Liver (tissue), 8 donors: ENCODE measurements at regions not wholly inside any gene's neighbourhood (a gene's known extent, or its start where the extent isn't known, plus 50 kb on each side); places are given as distances from the start of the nearest gene placed in this dataset.

Experiments used
- DNase-seq: peaks from one replicate; pipeline ENCODE4 v3.0.0-alpha.2; 2017; ENCODE audit warnings: low spot score
- H3K27ac ChIP-seq, 2 donors: one replicate each; pipeline ENCODE4 v1.7.0; 2013; ENCODE audit warnings: inconsistent platforms in 2 of 2, low read length in 2 of 2, control low read depth in 1 of 2, low read depth in 1 of 2, mild to moderate bottlenecking in 1 of 2
- H3K27me3 ChIP-seq, 4 donors: one replicate each; pipeline versions ENCODE4 v1.6.1 to v1.7.0; 2013; ENCODE audit warnings: low read length in 3 of 4, inconsistent platforms in 1 of 4, mild to moderate bottlenecking in 1 of 4, moderate library complexity in 1 of 4; ENCODE audit not compliant: control insufficient read depth in 4 of 4, insufficient read depth in 4 of 4
- H3K36me3 ChIP-seq, 4 donors: one replicate each; pipeline versions ENCODE4 v1.6.1 to v1.7.0; 2013; ENCODE audit warnings: low read length in 3 of 4, mild to moderate bottlenecking in 3 of 4, low read depth in 1 of 4, moderate library complexity in 1 of 4; ENCODE audit not compliant: control insufficient read depth in 4 of 4, insufficient read depth in 3 of 4
- H3K4me1 ChIP-seq, 4 donors: one replicate each; pipeline versions ENCODE4 v1.6.1 to v1.7.0; 2013; ENCODE audit warnings: low read length in 3 of 4, mild to moderate bottlenecking in 3 of 4, moderate library complexity in 1 of 4; ENCODE audit not compliant: control insufficient read depth in 4 of 4, insufficient read depth in 4 of 4
- H3K4me3 ChIP-seq, 3 donors: one replicate each; pipeline versions ENCODE4 v1.6.1 to v1.7.0; 2013; ENCODE audit warnings: low read length in 3 of 3, control low read depth in 1 of 3, low read depth in 1 of 3, mild to moderate bottlenecking in 1 of 3
- H3K9ac ChIP-seq, 2 donors: one replicate each; pipeline ENCODE4 v1.7.0; 2013; ENCODE audit warnings: low read length in 2 of 2, mild to moderate bottlenecking in 2 of 2, moderate library complexity in 2 of 2, control low read depth in 1 of 2, low read depth in 1 of 2
- H3K9me3 ChIP-seq, 4 donors: one replicate each; pipeline versions ENCODE4 v1.6.1 to v1.7.0; 2013; ENCODE audit warnings: low read length in 3 of 4; ENCODE audit not compliant: control insufficient read depth in 4 of 4
- ATF3 ChIP-seq: IDR thresholded peaks from 2 replicates; pipeline ENCODE4 v1.6.1; 2016; ENCODE audit warnings: antibody characterized with exemption
- CTCF ChIP-seq: fragments of 150-350 bp; IDR thresholded peaks from 2 replicates; pipeline ENCODE4 v1.5.1; 2017; ENCODE audit warnings: improper control_type of control experiment, low read depth, low read length; ENCODE audit not compliant: missing input control
- EGR1 ChIP-seq, 2 donors: IDR thresholded peaks; 2 replicates each; pipeline ENCODE4 v1.6.1; 2016 to 2018; ENCODE audit warnings: antibody characterized with exemption in 2 of 2, low read depth in 2 of 2
- FOXA1 ChIP-seq: IDR thresholded peaks from 2 replicates; pipeline ENCODE4 v1.6.1; 2016; ENCODE audit warnings: antibody characterized with exemption
- FOXA2 ChIP-seq: IDR thresholded peaks from 2 replicates; pipeline ENCODE4 v1.6.1; 2016; ENCODE audit warnings: antibody characterized with exemption
- GABPA ChIP-seq, 2 donors: IDR thresholded peaks in 1 of 2; conservative IDR thresholded peaks in 1 of 2; 2 replicates each; pipeline ENCODE4 v1.6.1; 2016; ENCODE audit warnings: antibody characterized with exemption in 2 of 2, mild to moderate bottlenecking in 1 of 2, moderate library complexity in 1 of 2
- HNF4A ChIP-seq, 2 donors: conservative IDR thresholded peaks; 2 replicates each; pipeline ENCODE4 v1.6.1; 2016; ENCODE audit warnings: antibody characterized with exemption in 2 of 2, mild to moderate bottlenecking in 2 of 2
- JUND ChIP-seq, 2 donors: IDR thresholded peaks; 2 replicates each; pipeline ENCODE4 v1.6.1; 2016; ENCODE audit warnings: antibody characterized with exemption in 2 of 2
- MAX ChIP-seq: IDR thresholded peaks from 2 replicates; pipeline ENCODE4 v1.6.1; 2016; ENCODE audit warnings: antibody characterized with exemption
- RAD21 ChIP-seq, 2 donors: IDR thresholded peaks; 2 replicates each; pipeline ENCODE4 v1.6.1; 2016; ENCODE audit warnings: antibody characterized with exemption in 2 of 2, mild to moderate bottlenecking in 2 of 2
- SP1 ChIP-seq: IDR thresholded peaks from 2 replicates; pipeline ENCODE4 v1.6.1; 2018; ENCODE audit warnings: antibody characterized with exemption, mild to moderate bottlenecking
- TAF1 ChIP-seq: conservative IDR thresholded peaks from 2 replicates; pipeline ENCODE4 v1.6.1; 2016; ENCODE audit warnings: antibody characterized with exemption, mild to moderate bottlenecking
- YY1 ChIP-seq: IDR thresholded peaks from 2 replicates; pipeline ENCODE4 v1.6.1; 2016; ENCODE audit warnings: antibody characterized with exemption, mild to moderate bottlenecking
- ZBTB33 ChIP-seq: IDR thresholded peaks from 2 replicates; pipeline ENCODE4 v1.6.1; 2016; ENCODE audit warnings: antibody characterized with exemption
- WGBS: extraction: QIAGEN DNeasy Blood & Tissue Kit; methylation state at CpG from one replicate; pipeline ENCODE4 v1.1.7; 2013; 5-methylcytosine and 5-hydroxymethylcytosine counted together
- donor health status: healthy.
- donor health status: healthy.
- donor health status: healthy.
- donor health status: healthy.
- donor health status: healthy.

GRCh38 chr4:116949856-116950255 is 135.5 kb downstream of the TRAM1L1 start:
- no peaks in the 10 kb centered on the region for H3K36me3 ChIP-seq
- DNase-seq, result no peak
- TF ChIP-seq EGR1 (IDR thresholded peaks at IDR 0.05; ENCODE audit: low read depth in 2 of 2) (no peak), RAD21 (IDR thresholded peaks at IDR 0.05) (no peak), HNF4A (conservative IDR thresholded peaks at IDR 0.05) (no peak), ATF3 (no peak), CTCF (no peak), JUND (IDR thresholded peaks at IDR 0.05) (no peak)
- no peak overlapping the region for H3K4me3 ChIP-seq
- 89% methylated on average over 4 of the region's 4 CpGs for WGBS
- H3K4me1 ChIP-seq, result no peaks in the 10 kb centered on the region
- H3K27me3 ChIP-seq, result peaks cover 0 to 2% (median 0%) of the 10 kb centered on the region in 4 donors
- no peaks in the 10 kb centered on the region for H3K9me3 ChIP-seq
- no peak overlapping the region for H3K27ac ChIP-seq
- no peak overlapping the region for H3K9ac ChIP-seq

- H3K4me3 ChIP-seq, result no peak overlapping the region
- H3K36me3 ChIP-seq, result no peaks in the 10 kb centered on the region
- DNase-seq, result no peak
- no peaks in the 10 kb centered on the region for H3K4me1 ChIP-seq
- no peaks in the 10 kb centered on the region for H3K27me3 ChIP-seq
- no peaks in the 10 kb centered on the region for H3K9me3 ChIP-seq
- WGBS, result 44% methylated on average over 3 of the region's 3 CpGs
- TF ChIP-seq FOXA2 (no peak), SP1 (no peak), RAD21 (IDR thresholded peaks at IDR 0.05) (no peak), ZBTB33 (no peak), GABPA (IDR thresholded peaks at IDR 0.05 in 1 of 2, conservative IDR thresholded peaks at IDR 0.05 in 1 of 2) (no peak), FOXA1 (no peak), MAX (no peak)
- no peak overlapping the region for H3K9ac ChIP-seq
- no peak overlapping the region for H3K27ac ChIP-seq
Measured at GRCh38 chr4:116942315-116942714, 143.1 kb downstream of the TRAM1L1 start.

GRCh38 chr4:116930329-116930728 is 155.0 kb downstream of the TRAM1L1 start:
- Histone ChIP-seq H3K27me3 (peaks cover 0 to 3% (median under 1%) of the 10 kb centered on the region in 4 donors), H3K4me3 (no peak overlapping the region), H3K4me1 (peaks cover 0 to 7% (median 4%) of the 10 kb centered on the region in 4 donors), H3K36me3 (no peaks in the 10 kb centered on the region), H3K9me3 (no peaks in the 10 kb centered on the region), H3K27ac (no peak overlapping the region), H3K9ac (no peak overlapping the region)
- 90% methylated on average over 1 of the region's 1 CpG for WGBS
- no peak for DNase-seq
- no peak for TF ChIP-seq EGR1 (IDR thresholded peaks at IDR 0.05; ENCODE audit: low read depth in 2 of 2)
- TF ChIP-seq FOXA2, result no peak
- TF ChIP-seq FOXA1, result no peak
- no peak for TF ChIP-seq RAD21 (IDR thresholded peaks at IDR 0.05)
- TF ChIP-seq TAF1, result no peak
- TF ChIP-seq MAX, result no peak
- TF ChIP-seq YY1, result no peak
- TF ChIP-seq HNF4A (conservative IDR thresholded peaks at IDR 0.05), result no peak
